A549 (cell line): ENCODE measurements at regions not wholly inside any gene's neighbourhood (a gene's known extent, or its start where the extent isn't known, plus 50 kb on each side); places are given as distances from the start of the nearest gene placed in this dataset.

Source experiments
- ATAC-seq, 2 experiments: fragments of 200-7000 bp in 1 of 2; fragments of >200 bp in 1 of 2; cut with Nextera tagmentation in 1 of 2; cut with Tn5 transposase in 1 of 2; 3 replicates each; pipeline versions ENCODE4 v1.8.0 to v1.9.1; 2018 to 2020; ENCODE audit warnings: mild to moderate bottlenecking in 1 of 2, moderate library complexity in 1 of 2
- CTCF ChIA-PET: fragments of 300-600 bp; sonication (Branson Sonifier 250); formaldehyde crosslinking; extraction: SDS; loops from one replicate; lab custom pipeline; 2021; ENCODE audit warnings: antibody characterized with exemption, inconsistent platforms; lab: Yijun Ruan, JAX
- POLR2A ChIA-PET: fragments of 350-600 bp; formaldehyde crosslinking; extraction: SDS; loops from one replicate; lab custom pipeline; 2021; ENCODE audit warnings: antibody characterized with exemption, inconsistent platforms; lab: Yijun Ruan, JAX
- DNase-seq, 2 experiments: peaks; one replicate each; pipeline versions ENCODE4 v3.0.0 to v3.0.0-alpha.2; 2011 to 2016; ENCODE audit warnings: low read depth in 1 of 2, low spot score in 1 of 2
- FAIRE-seq: peaks from 2 replicates; lab custom pipeline; 2011; peaks lifted over from hg19 to GRCh38; lab: Jason Lieb, UNC
- H3K27ac ChIP-seq, 2 experiments: fragments of >200 bp; sonication (Bioruptor Twin); formaldehyde crosslinking; 3 replicates each; pipeline ENCODE4 v1.5.1; 2016 to 2017
- H3K4me1 ChIP-seq: fragments of >200 bp; sonication (Bioruptor Twin); formaldehyde crosslinking; 3 replicates; pipeline ENCODE4 v1.6.1; 2016
- H3K4me2 ChIP-seq: fragments of >200 bp; sonication (Bioruptor Twin); formaldehyde crosslinking; 3 replicates; pipeline ENCODE4 v1.6.1; 2016
- H3K4me3 ChIP-seq: fragments of >200 bp; sonication (Bioruptor Twin); formaldehyde crosslinking; 3 replicates; pipeline ENCODE4 v1.5.1; 2016
- H3K9me3 ChIP-seq: fragments of >200 bp; sonication (Bioruptor Twin); formaldehyde crosslinking; 3 replicates; pipeline ENCODE4 v1.6.1; 2016
- BHLHE40 ChIP-seq: IDR thresholded peaks from 2 replicates; pipeline ENCODE4 v1.6.1; 2012; ENCODE audit warnings: low read depth, low read length, inconsistent platforms
- CBX2 ChIP-seq: fragments of 200-600 bp; sonication (generic); IDR thresholded peaks from 2 replicates; pipeline ENCODE4 v1.6.1; 2016; ENCODE audit warnings: low read depth, mild to moderate bottlenecking, borderline replicate concordance
- CHD4 ChIP-seq: fragments of 200-600 bp; sonication (generic); IDR thresholded peaks from 2 replicates; pipeline ENCODE4 v1.6.1; 2016; ENCODE audit warnings: antibody characterized with exemption, mild to moderate bottlenecking, borderline replicate concordance
- EHMT2 ChIP-seq: fragments of 200-600 bp; sonication (generic); IDR thresholded peaks from 2 replicates; pipeline ENCODE4 v1.6.1; 2016; ENCODE audit warnings: antibody characterized with exemption, low read depth, mild to moderate bottlenecking, moderate library complexity
- FOXS1 ChIP-seq: fragments of 250-450 bp; sonication (Bioruptor Pico); IDR thresholded peaks from 2 replicates; pipeline ENCODE4 v1.5.0; 2020; ENCODE audit warnings: mild to moderate bottlenecking, moderate library complexity
- HDAC2 ChIP-seq: fragments of 200-600 bp; sonication (generic); IDR thresholded peaks from 2 replicates; pipeline ENCODE4 v1.6.1; 2016
- JUN ChIP-seq, 2 experiments: fragments of >200 bp; sonication (Bioruptor Twin); formaldehyde crosslinking; IDR thresholded peaks; 2 replicates in 1 of 2; 3 replicates in 1 of 2; pipeline ENCODE4 v1.6.1; 2016 to 2017
- KDM1A ChIP-seq: fragments of 200-600 bp; sonication (generic); IDR thresholded peaks from 2 replicates; pipeline ENCODE4 v1.6.1; 2016; ENCODE audit warnings: low read depth, mild to moderate bottlenecking
- KDM5A ChIP-seq: fragments of 200-600 bp; sonication (generic); IDR thresholded peaks from 2 replicates; pipeline ENCODE4 v1.6.1; 2016; ENCODE audit warnings: antibody characterized with exemption, mild to moderate bottlenecking
- MAZ ChIP-seq: fragments of 150-350 bp; IDR thresholded peaks from 2 replicates; pipeline ENCODE4 v1.6.1; 2014; ENCODE audit warnings: antibody characterized with exemption, low read depth, low read length, borderline replicate concordance
- NFE2L2 ChIP-seq: fragments of 150-350 bp; conservative IDR thresholded peaks from 2 replicates; pipeline ENCODE4 v1.6.1; 2014; ENCODE audit warnings: low read length
- NPAS2 ChIP-seq: fragments of 250-450 bp; sonication (Bioruptor Pico); IDR thresholded peaks from 2 replicates; pipeline ENCODE4 v1.8.0; 2022; ENCODE audit warnings: mild to moderate bottlenecking, moderate library complexity, borderline replicate concordance
- NR3C1 ChIP-seq: fragments of >200 bp; sonication (Bioruptor Twin); formaldehyde crosslinking; IDR thresholded peaks from 3 replicates; pipeline ENCODE4 v1.6.1; 2017
- PBX3 ChIP-seq: IDR thresholded peaks from 2 replicates; pipeline ENCODE4 v1.6.1; 2012
- PHF8 ChIP-seq: fragments of 200-600 bp; sonication (generic); IDR thresholded peaks from 2 replicates; pipeline ENCODE4 v1.6.1; 2016; ENCODE audit warnings: low read depth, mild to moderate bottlenecking, antibody characterized with exemption, moderate library complexity, borderline replicate concordance
- POLR2AphosphoS2 ChIP-seq: conservative IDR thresholded peaks from 2 replicates; pipeline ENCODE4 v1.6.1; 2012; ENCODE audit warnings: low read length, improper control_type of control experiment, inconsistent platforms
- RAD21 ChIP-seq, 2 experiments: fragments of >200 bp in 1 of 2; sonication (Bioruptor Twin) in 1 of 2; formaldehyde crosslinking in 1 of 2; IDR thresholded peaks in 1 of 2; conservative IDR thresholded peaks in 1 of 2; 2 replicates in 1 of 2; 3 replicates in 1 of 2; pipeline ENCODE4 v1.6.1; 2012 to 2018; ENCODE audit warnings: inconsistent platforms in 1 of 2
- REST ChIP-seq: fragments of 200-600 bp; sonication (generic); IDR thresholded peaks from 2 replicates; pipeline ENCODE4 v1.6.1; 2016; ENCODE audit warnings: antibody characterized with exemption, mild to moderate bottlenecking, moderate library complexity
- RFX5 ChIP-seq: fragments of 450-650 bp; IDR thresholded peaks from 2 replicates; pipeline ENCODE4 v1.7.1; 2014; ENCODE audit warnings: antibody characterized with exemption, mild to moderate bottlenecking, moderate library complexity
- SMC3 ChIP-seq: fragments of >200 bp; sonication (Bioruptor Twin); formaldehyde crosslinking; IDR thresholded peaks from 3 replicates; pipeline ENCODE4 v1.6.1; 2018; ENCODE audit warnings: inconsistent platforms
- SREBF2 ChIP-seq: fragments of 450-650 bp; IDR thresholded peaks from 2 replicates; pipeline ENCODE4 v1.6.1; 2014; ENCODE audit warnings: mild to moderate bottlenecking, moderate library complexity
- TFCP2L1 ChIP-seq: fragments of 250-450 bp; sonication (Bioruptor Pico); IDR thresholded peaks from 2 replicates; pipeline ENCODE4 v1.5.0; 2021; ENCODE audit warnings: mild to moderate bottlenecking
- ZC3H11A ChIP-seq: fragments of 450-650 bp; IDR thresholded peaks from 2 replicates; pipeline ENCODE4 v1.6.1; 2014; ENCODE audit warnings: antibody characterized with exemption, mild to moderate bottlenecking
- ZSCAN20 ChIP-seq: fragments of 250-450 bp; sonication (Bioruptor Pico); IDR thresholded peaks from 2 replicates; pipeline ENCODE4 v1.8.0; 2022; ENCODE audit warnings: mild to moderate bottlenecking, moderate library complexity
- WGBS: methylation state at CpG from one replicate; pipeline ENCODE4 v1.1.6; 2017; ENCODE audit errors: missing lambda C conversion rate; 5-methylcytosine and 5-hydroxymethylcytosine counted together
- TF ChIP-seq, protein P1 (sequence below): fragments of 150-350 bp; IDR thresholded peaks from 2 replicates; pipeline ENCODE4 v1.6.1; 2014; ENCODE audit warnings: low read depth, mild to moderate bottlenecking, low read length
- TF ChIP-seq, protein P2 (sequence below): fragments of >200 bp; sonication (Bioruptor Twin); formaldehyde crosslinking; IDR thresholded peaks from 3 replicates; pipeline ENCODE4 v1.5.1; 2016

GRCh38 chr7:80037689-80038088 lies 96.9 kb upstream of the GNAI1 start:
- Histone ChIP-seq H3K9me3 (no peaks in the 10 kb centered on the region), H3K4me2 (no peak overlapping the region), H3K4me1 (no peaks in the 10 kb centered on the region)
- ChIA-PET CTCF (no interaction called here), POLR2A (no interaction called here)
- DNase-seq (no peak), FAIRE-seq (no peak), ATAC-seq (no peak)
- WGBS: 21% methylated on average over 2 of the region's 2 CpGs
- TF ChIP-seq SMC3 (no peak), PBX3 (no peak), ZSCAN20 (no peak)
- TF ChIP-seq, all 56 proteins: peak for 0
- Histone ChIP-seq H3K4me3 (no peak overlapping the region), H3K27ac (no peak overlapping the region)

DNA sequence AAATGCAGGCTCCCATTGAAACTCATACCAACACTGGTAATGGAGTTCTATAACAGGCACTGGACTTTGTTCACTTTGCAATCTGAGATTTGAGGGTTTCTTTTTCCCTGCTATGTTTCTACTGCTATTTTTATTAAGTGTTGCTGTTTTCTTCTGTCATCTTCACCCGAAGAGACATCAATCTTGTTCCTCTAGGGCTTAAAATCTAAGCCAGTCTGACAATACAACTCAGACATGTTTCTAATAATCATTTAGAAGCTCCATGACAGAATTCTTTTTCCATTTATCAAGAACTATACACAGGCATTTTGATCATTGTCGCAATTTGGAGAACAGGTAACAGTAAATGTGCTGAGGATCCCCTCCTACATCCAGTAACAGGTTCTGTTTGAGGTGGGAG lies 98.5 kb upstream of the GNAI1 start:
- Histone ChIP-seq H3K9me3 (no peaks in the 10 kb centered on the region), H3K27ac (no peak overlapping the region), H3K4me3 (no peak overlapping the region), H3K4me2 (no peak overlapping the region), H3K4me1 (no peaks in the 10 kb centered on the region)
- FAIRE-seq (no peak), DNase-seq (no peak), ATAC-seq (no peak)
- ChIA-PET CTCF (no interaction called here), POLR2A (no interaction called here)
- 53% methylated on average over 2 of the region's 2 CpGs for WGBS
- TF ChIP-seq REST (no peak), NR3C1 (no peak), MAZ (no peak), RAD21 (conservative IDR thresholded peaks at IDR 0.05 in 1 of 2, IDR thresholded peaks at IDR 0.05 in 1 of 2) (no peak), CHD4 (no peak), SREBF2 (no peak), NFE2L2 (no peak), NPAS2 (no peak), FOXS1 (CRISPR knock-in tag) (no peak), ZC3H11A (no peak), HDAC2 (no peak), KDM5A (no peak), CBX2 (no peak), RFX5 (no peak), PHF8 (no peak), KDM1A (no peak), SMC3 (no peak), TFCP2L1 (CRISPR knock-in tag) (no peak)
- TF ChIP-seq, protein P1, sequence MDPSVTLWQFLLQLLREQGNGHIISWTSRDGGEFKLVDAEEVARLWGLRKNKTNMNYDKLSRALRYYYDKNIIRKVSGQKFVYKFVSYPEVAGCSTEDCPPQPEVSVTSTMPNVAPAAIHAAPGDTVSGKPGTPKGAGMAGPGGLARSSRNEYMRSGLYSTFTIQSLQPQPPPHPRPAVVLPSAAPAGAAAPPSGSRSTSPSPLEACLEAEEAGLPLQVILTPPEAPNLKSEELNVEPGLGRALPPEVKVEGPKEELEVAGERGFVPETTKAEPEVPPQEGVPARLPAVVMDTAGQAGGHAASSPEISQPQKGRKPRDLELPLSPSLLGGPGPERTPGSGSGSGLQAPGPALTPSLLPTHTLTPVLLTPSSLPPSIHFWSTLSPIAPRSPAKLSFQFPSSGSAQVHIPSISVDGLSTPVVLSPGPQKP: no peak

DNA sequence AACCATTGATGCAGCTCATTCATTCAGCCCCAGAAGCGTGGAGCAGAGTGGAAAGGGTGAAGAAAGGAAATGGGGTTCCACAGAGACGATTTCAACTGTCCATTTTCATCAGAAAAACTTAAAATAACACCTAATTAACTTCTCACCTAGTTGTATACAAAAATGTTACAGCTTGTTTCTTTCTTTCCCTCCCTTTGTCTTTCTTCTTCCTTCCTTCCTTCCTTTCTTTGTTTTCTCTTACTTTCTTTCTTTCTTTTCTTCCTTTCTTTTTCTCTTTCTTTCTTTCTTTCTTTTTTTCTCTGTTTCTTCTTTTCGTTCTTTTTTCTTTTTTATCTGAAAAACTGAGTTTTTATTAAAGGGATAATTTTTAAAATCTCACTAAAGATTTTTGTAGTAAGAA lies 105.9 kb upstream of the GNAI1 start:
- Histone ChIP-seq H3K4me3 (no peak overlapping the region), H3K4me1 (no peaks in the 10 kb centered on the region), H3K9me3 (no peaks in the 10 kb centered on the region), H3K4me2 (no peak overlapping the region), H3K27ac (no peak overlapping the region)
- ChIA-PET CTCF (no interaction called here), POLR2A (no interaction called here)
- DNase-seq: no peak
- FAIRE-seq: no peak
- ATAC-seq: no peak
- 33% methylated on average over 3 of the region's 3 CpGs for WGBS
- no peak for TF ChIP-seq RAD21 (conservative IDR thresholded peaks at IDR 0.05 in 1 of 2, IDR thresholded peaks at IDR 0.05 in 1 of 2)
- no peak for TF ChIP-seq CHD4
- no peak for TF ChIP-seq BHLHE40
- no peak for TF ChIP-seq KDM1A
- TF ChIP-seq, protein P1: no peak
- no peak for TF ChIP-seq NPAS2
- no peak for TF ChIP-seq NFE2L2
- no peak for TF ChIP-seq POLR2AphosphoS2
- no peak for TF ChIP-seq JUN (IDR thresholded peaks at IDR 0.05)
- TF ChIP-seq, protein P2, sequence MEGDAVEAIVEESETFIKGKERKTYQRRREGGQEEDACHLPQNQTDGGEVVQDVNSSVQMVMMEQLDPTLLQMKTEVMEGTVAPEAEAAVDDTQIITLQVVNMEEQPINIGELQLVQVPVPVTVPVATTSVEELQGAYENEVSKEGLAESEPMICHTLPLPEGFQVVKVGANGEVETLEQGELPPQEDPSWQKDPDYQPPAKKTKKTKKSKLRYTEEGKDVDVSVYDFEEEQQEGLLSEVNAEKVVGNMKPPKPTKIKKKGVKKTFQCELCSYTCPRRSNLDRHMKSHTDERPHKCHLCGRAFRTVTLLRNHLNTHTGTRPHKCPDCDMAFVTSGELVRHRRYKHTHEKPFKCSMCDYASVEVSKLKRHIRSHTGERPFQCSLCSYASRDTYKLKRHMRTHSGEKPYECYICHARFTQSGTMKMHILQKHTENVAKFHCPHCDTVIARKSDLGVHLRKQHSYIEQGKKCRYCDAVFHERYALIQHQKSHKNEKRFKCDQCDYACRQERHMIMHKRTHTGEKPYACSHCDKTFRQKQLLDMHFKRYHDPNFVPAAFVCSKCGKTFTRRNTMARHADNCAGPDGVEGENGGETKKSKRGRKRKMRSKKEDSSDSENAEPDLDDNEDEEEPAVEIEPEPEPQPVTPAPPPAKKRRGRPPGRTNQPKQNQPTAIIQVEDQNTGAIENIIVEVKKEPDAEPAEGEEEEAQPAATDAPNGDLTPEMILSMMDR: no peak
- TF ChIP-seq EHMT2: no peak
